HG02943 (cell line): ENCODE measurements at regions not wholly inside any gene's neighbourhood (a gene's known extent, or its start where the extent isn't known, plus 50 kb on each side); places are given as distances from the start of the nearest gene placed in this dataset.

ENCODE experiments used
- ATAC-seq: cut with Tn5 transposase; IDR thresholded peaks from one replicate; pipeline ENCODE4 v1.9.1; 2021; ENCODE audit warnings: mild to moderate bottlenecking, low read depth, moderate library complexity; ENCODE audit not compliant: unreplicated experiment

- ATAC-seq, result no peak
Observed at GRCh38 chr2:146094185-146094584, 1574.3 kb upstream of the ZEB2 start.

- ATAC-seq, result no peak
Observed at GRCh38 chr2:146081459-146081858, 1561.5 kb upstream of the ZEB2 start.

- ATAC-seq, result no peak
Observed at GRCh38 chr2:146080925-146081324, 1561.0 kb upstream of the ZEB2 start.

GRCh38 chr2:146079216-146079615, 1559.3 kb upstream of the ZEB2 start:
- no peak for ATAC-seq

- ATAC-seq, result no peak
Observed at GRCh38 chr2:146077156-146077555, 1557.2 kb upstream of the ZEB2 start.

GRCh38 chr2:146068051-146068450, 1548.1 kb upstream of the ZEB2 start:
- ATAC-seq, result no peak

- ATAC-seq, result no peak
Observed at GRCh38 chr2:146048141-146048540, 1528.2 kb upstream of the ZEB2 start.

- no peak for ATAC-seq
Observed at GRCh38 chr2:146041274-146041910, 1521.5 kb upstream of the ZEB2 start.

GRCh38 chr2:146040051-146040450, 1520.1 kb upstream of the ZEB2 start:
- no peak for ATAC-seq

GRCh38 chr2:146038014-146038413, 1518.1 kb upstream of the ZEB2 start:
- ATAC-seq, result no peak

- ATAC-seq, result no peak
Observed at GRCh38 chr2:146037334-146037870, 1517.5 kb upstream of the ZEB2 start.

GRCh38 chr2:146031158-146031557, 1511.2 kb upstream of the ZEB2 start:
- no peak for ATAC-seq

- ATAC-seq, result no peak
Observed at GRCh38 chr2:146027156-146027555, 1507.2 kb upstream of the ZEB2 start.

- ATAC-seq, result no peak
Observed at GRCh38 chr2:146025519-146025918, 1505.6 kb upstream of the ZEB2 start.

GRCh38 chr2:146024212-146024743, 1504.4 kb upstream of the ZEB2 start:
- no peak for ATAC-seq

GRCh38 chr2:146004462-146004861, 1484.5 kb upstream of the ZEB2 start:
- no peak for ATAC-seq

- no peak for ATAC-seq
Observed at GRCh38 chr2:146003337-146003736, 1483.4 kb upstream of the ZEB2 start.

GRCh38 chr2:145994910-145995309, 1475.0 kb upstream of the ZEB2 start:
- no peak for ATAC-seq

GRCh38 chr2:145992572-145992971, 1472.7 kb upstream of the ZEB2 start:
- ATAC-seq, result no peak

- ATAC-seq, result no peak
Observed at GRCh38 chr2:145987793-145988192, 1467.9 kb upstream of the ZEB2 start.

GRCh38 chr2:145985517-145985916, 1465.6 kb upstream of the ZEB2 start:
- ATAC-seq, result no peak

- no peak for ATAC-seq
Observed at GRCh38 chr2:145984580-145984979, 1464.7 kb upstream of the ZEB2 start.
